Astrocyte (in vitro differentiated cells and primary cell): ENCODE measurements at regions not wholly inside any gene's neighbourhood (a gene's known extent, or its start where the extent isn't known, plus 50 kb on each side); places are given as distances from the start of the nearest gene placed in this dataset.

ENCODE experiments used
- EZH2 ChIP-seq: IDR thresholded peaks from 2 replicates; pipeline ENCODE4 v1.6.1; 2012; ENCODE audit warnings: mild to moderate bottlenecking, low read length, inconsistent platforms; ENCODE audit not compliant: insufficient read depth
- TF ChIP-seq, protein P1 (sequence below): IDR thresholded peaks from 2 replicates; pipeline ENCODE4 v1.5.1; 2011; ENCODE audit warnings: low read depth, mild to moderate bottlenecking, inconsistent platforms, low read length, moderate library complexity; ENCODE audit not compliant: insufficient read depth

DNA sequence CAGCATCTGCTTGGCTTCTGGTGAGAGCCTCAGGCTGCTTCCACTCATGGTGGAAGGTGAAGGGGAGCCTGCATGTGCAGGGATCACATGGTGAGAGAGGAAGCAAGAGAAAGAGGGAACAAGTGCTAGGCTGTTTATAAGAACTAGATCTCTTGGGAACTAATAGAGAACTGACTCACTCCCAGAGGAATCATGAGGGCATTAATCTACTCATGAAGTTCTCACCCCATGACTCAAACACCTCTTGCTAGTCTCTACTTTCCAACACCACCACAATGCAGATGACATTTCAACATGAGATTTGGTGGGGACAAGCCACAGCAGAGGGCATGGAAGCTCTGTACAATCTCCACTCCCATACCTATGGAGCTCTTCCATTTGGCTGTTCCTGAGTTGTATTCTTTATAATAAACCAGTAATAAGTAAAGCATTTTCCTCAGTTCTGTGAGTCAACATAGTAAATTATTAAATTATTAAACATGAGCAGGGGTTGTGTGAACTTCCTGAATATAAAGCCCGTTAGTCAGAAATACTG, 524.1 kb upstream of the NRSN1 start:
- TF ChIP-seq EZH2 = no peak
- TF ChIP-seq, protein P1, sequence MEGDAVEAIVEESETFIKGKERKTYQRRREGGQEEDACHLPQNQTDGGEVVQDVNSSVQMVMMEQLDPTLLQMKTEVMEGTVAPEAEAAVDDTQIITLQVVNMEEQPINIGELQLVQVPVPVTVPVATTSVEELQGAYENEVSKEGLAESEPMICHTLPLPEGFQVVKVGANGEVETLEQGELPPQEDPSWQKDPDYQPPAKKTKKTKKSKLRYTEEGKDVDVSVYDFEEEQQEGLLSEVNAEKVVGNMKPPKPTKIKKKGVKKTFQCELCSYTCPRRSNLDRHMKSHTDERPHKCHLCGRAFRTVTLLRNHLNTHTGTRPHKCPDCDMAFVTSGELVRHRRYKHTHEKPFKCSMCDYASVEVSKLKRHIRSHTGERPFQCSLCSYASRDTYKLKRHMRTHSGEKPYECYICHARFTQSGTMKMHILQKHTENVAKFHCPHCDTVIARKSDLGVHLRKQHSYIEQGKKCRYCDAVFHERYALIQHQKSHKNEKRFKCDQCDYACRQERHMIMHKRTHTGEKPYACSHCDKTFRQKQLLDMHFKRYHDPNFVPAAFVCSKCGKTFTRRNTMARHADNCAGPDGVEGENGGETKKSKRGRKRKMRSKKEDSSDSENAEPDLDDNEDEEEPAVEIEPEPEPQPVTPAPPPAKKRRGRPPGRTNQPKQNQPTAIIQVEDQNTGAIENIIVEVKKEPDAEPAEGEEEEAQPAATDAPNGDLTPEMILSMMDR = no peak
